ENCODE measurements at regions not wholly inside any gene's neighbourhood (a gene's known extent, or its start where the extent isn't known, plus 50 kb on each side); places are given as distances from the start of the nearest gene placed in this dataset.

DNA sequence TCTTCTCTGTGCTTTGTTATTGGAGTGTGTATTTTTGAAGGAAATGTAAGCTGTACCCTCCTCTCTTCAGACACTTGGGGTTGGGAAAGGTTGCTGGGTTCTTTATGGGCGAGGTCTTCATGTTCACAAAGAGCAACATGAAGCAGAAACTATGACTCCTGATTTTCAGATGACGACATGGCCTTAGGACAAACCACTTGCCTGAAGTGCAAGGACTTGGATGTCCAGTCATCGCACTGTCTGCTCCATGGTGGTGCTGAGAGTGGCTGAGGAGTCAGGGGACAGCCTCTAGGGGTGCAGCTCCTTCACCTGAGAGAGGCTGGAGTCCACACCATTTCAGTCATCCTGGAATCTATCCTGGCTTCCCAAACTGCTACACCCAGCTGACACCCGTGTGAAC lies 183.9 kb upstream of the CDH5 start:
- TF ChIP-seq, protein P1, sequence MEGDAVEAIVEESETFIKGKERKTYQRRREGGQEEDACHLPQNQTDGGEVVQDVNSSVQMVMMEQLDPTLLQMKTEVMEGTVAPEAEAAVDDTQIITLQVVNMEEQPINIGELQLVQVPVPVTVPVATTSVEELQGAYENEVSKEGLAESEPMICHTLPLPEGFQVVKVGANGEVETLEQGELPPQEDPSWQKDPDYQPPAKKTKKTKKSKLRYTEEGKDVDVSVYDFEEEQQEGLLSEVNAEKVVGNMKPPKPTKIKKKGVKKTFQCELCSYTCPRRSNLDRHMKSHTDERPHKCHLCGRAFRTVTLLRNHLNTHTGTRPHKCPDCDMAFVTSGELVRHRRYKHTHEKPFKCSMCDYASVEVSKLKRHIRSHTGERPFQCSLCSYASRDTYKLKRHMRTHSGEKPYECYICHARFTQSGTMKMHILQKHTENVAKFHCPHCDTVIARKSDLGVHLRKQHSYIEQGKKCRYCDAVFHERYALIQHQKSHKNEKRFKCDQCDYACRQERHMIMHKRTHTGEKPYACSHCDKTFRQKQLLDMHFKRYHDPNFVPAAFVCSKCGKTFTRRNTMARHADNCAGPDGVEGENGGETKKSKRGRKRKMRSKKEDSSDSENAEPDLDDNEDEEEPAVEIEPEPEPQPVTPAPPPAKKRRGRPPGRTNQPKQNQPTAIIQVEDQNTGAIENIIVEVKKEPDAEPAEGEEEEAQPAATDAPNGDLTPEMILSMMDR (conservative IDR thresholded peaks at IDR 0.05 in 1 of 2, IDR thresholded peaks at IDR 0.05 in 1 of 2; ENCODE audit: extremely low read depth in 1 of 2, insufficient read depth in 1 of 2, low read depth in 1 of 2, low read length in 2 of 2) = no peak
- TF ChIP-seq EZH2 (IDR thresholded peaks at IDR 0.05; ENCODE audit: borderline replicate concordance, low read length) = no peak
